ENCODE measurements at regions not wholly inside any gene's neighbourhood (a gene's known extent, or its start where the extent isn't known, plus 50 kb on each side); places are given as distances from the start of the nearest gene placed in this dataset.

DNA sequence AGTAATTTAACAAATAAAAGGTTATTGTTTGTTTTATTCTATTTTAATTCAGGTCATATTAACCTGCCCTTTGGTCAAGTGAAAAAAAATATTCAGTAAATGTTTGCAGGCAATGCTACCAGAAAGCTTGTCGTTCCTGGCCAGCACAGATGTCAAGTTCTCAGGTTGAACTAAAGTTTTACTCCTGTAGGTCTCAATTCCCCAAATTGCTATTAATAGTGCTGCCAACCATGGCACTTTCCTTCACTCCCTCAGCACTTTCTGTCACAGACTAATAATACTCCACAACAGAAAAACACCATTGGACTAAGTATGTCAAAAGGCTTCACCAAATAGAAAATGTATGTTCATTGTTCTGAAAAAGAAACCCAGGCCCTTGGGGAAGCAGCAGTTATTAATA is 79.2 kb upstream of the C4orf54 start:
- TF ChIP-seq, protein P1, sequence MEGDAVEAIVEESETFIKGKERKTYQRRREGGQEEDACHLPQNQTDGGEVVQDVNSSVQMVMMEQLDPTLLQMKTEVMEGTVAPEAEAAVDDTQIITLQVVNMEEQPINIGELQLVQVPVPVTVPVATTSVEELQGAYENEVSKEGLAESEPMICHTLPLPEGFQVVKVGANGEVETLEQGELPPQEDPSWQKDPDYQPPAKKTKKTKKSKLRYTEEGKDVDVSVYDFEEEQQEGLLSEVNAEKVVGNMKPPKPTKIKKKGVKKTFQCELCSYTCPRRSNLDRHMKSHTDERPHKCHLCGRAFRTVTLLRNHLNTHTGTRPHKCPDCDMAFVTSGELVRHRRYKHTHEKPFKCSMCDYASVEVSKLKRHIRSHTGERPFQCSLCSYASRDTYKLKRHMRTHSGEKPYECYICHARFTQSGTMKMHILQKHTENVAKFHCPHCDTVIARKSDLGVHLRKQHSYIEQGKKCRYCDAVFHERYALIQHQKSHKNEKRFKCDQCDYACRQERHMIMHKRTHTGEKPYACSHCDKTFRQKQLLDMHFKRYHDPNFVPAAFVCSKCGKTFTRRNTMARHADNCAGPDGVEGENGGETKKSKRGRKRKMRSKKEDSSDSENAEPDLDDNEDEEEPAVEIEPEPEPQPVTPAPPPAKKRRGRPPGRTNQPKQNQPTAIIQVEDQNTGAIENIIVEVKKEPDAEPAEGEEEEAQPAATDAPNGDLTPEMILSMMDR (IDR thresholded peaks at IDR 0.05; ENCODE audit: low read depth, low read length): no peak
- no peak for TF ChIP-seq POLR2A (IDR thresholded peaks at IDR 0.05; ENCODE audit: extremely low read depth, insufficient read length)
